DLD1 (cell line): ENCODE measurements at regions not wholly inside any gene's neighbourhood (a gene's known extent, or its start where the extent isn't known, plus 50 kb on each side); places are given as distances from the start of the nearest gene placed in this dataset.
"Not testable (repeated sequence)": the region's sequence is repeated elsewhere in the genome, so short reads cannot be mapped to it uniquely, and the experiment has no call there.

Source experiments
- in situ Hi-C: cut with HindIII; loops from 2 replicates; pipeline ENCODE4 v1.10.0; 2017; ENCODE audit warnings: low sequenced_read_pairs

DNA sequence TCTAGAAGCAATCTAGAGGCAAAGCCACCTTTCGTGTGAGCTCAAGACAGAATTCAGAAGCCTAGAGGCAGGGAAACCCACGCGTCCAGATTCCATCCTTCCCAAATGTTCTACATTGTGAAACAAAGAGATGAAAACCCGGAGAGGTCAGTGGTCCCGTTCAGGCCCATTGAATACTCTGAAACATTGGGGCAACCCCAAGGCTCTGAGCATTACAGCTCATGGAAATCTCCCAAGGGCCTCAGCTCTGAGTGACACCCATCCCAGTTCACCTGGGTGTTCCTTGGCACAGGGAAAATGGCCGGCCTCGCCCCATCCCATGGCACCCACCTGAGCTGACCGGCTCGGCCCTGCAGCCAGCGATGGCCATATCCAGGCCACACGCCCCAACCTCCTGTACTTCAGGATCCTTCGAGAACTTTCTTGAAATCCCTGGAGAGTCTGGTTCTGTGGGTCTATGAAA is 128.6 kb upstream of the FGF3 start:
- in situ Hi-C loops, result no loop called here

DNA sequence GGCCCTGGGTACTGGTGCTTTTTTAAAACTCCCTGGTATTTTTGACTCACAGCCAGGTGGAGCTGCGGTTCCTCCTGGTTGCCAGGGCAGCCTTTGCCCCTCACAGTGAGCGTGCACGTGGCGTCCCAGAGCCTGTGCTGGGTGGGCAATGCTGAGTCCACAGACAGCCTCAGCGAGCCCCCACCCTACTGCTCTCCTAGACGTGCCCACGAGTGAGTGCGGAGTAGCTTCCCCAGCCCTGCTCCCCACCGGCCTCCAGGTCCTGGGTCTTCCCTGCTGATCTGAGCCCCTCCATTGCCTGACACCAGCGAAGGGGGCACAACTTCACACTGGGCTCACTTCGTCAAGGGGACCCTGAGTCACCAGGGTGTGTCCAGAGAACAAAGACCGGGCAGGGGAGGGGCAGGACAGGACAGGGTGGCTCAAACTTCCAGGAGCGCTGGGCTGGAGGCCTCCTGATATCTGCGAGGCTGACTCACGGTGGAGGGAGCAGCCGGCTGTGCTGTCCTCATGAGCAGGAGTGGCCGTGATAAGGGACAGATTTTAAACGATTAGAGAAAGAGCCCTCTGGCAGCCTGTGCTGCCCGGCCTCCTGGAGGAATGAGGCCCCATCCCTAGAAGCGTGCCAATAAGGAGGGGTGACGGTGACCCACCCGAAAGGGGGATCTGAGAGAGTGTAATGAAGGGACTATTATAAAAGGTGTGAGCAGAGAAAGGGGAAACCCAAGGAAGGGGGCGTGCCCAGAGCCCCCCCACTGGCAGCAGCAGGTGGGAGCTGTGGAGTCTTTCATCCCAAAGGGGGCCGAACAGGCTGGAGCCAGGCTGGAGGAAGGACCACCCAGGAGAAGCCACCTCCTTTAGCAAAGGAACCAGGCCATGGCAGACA is 129.3 kb upstream of the FGF3 start:
- in situ Hi-C loops, result no loop called here

DNA sequence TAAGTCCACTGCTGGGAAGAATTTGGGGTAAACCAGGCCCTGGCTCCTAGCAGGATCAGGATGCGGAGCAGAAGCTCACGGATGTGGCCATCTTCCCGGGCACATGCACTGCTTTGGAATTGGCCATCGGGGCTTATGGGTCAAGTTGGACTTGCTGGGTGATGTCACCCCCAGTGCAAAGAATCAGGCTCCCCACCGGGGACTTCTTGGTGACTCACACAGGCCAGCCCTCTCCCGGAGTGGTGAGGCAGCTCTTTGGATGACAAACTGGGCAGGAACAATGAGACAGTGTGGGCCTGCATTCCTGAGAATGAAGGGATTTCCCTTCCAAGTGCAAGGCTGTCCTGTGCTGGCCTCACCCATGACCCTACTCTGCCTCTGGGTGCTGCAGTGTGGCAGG is 128.8 kb upstream of the ANO1 start:
- in situ Hi-C loops, result no loop called here

DNA sequence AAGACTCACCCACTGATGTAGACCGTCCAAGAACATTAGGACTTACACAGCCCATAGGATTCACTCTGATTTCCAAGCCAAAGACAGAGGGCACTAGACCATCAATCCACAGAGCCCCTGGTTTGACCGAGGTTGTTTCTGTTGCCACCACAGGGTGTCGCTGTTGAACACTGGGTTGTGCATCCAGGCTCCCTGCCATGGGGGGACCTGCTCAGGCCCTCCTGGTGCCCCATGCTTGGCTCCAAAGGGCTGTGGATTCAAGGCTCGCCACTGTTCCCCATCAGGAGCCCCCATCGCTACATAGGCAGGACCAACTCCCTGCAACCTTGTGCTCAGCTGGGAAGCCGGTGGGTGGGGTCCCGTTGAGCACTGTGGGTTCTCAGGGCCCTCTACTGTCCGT is 128.0 kb upstream of the ANO1 start:
- in situ Hi-C loops, result no loop called here

- in situ Hi-C loops, result no loop called here
Measured at GRCh38 chr11:69950621-69951020, 127.5 kb upstream of the ANO1 start.

- in situ Hi-C loops, result no loop called here
Measured at GRCh38 chr11:69951821-69952220, 126.3 kb upstream of the ANO1 start.

GRCh38 chr11:69952229-69952975 is 125.7 kb upstream of the ANO1 start:
- in situ Hi-C loops, result not testable (repeated sequence)

- in situ Hi-C loops, result no loop called here
Measured at GRCh38 chr11:69953356-69953755, 124.8 kb upstream of the ANO1 start.

- in situ Hi-C loops, result no loop called here
Measured at GRCh38 chr11:69954756-69955155, 123.4 kb upstream of the ANO1 start.

DNA sequence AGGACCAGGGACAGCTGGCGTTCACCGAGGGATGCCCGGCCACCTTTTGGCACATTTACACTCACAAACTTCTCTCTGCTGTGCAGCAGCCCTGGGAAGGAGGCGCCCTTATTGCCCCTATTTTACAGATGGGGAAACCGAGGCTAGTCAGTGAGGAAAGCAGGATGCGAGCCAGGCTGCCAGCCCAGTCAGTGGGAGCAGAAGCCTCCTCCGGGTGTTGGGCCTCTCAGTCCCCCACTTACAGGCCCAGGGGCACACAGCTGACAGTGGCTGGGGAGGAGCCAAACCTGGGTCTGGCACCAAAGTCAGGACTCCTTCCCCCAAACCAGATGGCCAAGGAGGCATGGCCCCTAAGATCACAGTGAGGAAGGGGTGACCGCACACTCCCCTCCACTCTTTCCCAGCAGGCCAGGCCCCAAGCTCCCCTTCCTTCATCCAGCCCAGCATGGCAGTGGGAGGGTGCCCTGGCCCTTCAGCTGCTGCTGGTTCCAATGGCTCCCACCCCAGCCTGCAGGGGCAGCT is 121.4 kb upstream of the ANO1 start:
- in situ Hi-C loops, result no loop called here

DNA sequence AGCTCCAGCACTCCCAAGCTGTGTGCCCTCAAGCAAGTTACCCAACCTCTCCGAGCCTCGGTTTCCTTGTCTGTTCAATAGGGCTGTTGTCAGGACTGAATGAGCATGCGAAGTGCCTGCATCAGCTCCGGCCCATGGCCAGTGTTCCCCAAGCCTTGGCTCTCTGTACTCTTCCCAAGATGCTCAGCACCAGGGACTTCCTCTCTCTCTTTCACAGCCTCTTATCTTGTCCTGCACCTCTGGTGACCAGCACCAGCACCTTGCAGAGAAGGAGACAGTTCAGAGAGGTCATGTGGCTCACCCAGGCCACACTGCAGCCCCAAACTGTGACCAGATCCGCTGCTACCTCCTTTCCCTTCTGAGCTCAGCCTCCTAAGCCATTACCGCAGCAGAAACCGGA is 120.3 kb upstream of the ANO1 start:
- in situ Hi-C loops, result no loop called here

GRCh38 chr11:69958308-69958707 is 119.8 kb upstream of the ANO1 start:
- in situ Hi-C loops, result no loop called here

- in situ Hi-C loops, result no loop called here
Measured at GRCh38 chr11:69959461-69959860, 118.7 kb upstream of the ANO1 start.

DNA sequence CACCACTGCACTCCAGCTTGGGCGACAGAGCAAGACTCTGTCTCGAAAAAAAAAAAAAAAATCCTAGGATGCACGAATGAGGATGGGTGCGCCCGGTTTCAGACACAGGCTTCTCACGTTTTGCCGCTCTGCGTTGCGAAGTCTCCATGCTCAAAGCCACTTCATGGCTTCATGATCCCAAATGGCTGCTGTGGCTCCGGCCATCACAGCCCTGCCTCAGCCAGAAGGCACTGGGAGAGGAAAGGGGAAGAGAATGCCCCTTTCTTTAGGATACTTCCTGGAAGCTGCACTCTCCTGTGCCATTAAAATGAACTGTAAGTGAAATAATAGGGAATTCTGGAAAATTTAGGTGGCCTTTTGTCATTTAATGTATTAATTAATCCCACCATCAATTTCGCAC is 116.4 kb upstream of the ANO1 start:
- in situ Hi-C loops, result no loop called here

GRCh38 chr11:69962152-69962551 is 116.0 kb upstream of the ANO1 start:
- in situ Hi-C loops, result no loop called here

DNA sequence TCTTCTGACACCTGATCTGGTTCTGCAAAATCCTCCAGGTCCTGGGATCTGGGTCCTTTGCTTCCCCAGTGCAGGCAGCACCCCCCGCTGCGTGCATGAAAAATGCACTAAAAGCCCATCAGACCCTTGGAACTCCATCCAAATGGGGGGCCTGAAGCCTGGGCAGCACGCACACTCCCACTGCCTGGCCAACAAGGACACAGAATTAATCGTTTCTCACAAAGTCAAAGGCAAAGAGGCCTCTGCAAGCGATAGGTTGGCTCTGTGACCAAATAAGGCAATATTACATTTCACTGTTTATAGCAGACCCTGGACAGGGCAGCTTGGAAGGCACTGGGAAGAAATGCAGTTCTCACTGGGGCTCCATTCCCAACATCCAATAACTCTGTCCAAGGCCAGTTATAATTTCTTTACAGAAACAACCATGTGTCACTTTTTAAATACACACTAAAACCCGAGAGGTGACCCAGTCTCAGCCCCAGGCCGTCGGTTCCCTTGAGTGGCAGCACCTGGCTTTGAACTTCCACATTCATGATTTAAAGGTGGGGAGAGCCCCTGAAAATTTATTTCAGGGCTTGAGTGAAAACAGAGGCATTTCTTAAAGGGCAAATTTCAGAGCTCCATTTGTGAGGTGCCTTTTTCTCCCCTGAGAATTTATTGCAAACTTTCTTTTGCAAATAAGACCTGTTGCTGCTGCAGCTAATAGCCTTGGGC is 114.4 kb upstream of the ANO1 start:
- in situ Hi-C loops, result no loop called here

GRCh38 chr11:69964247-69964643 is 113.9 kb upstream of the ANO1 start:
- in situ Hi-C loops, result no loop called here

- in situ Hi-C loops, result no loop called here
Measured at GRCh38 chr11:69965821-69966582, 112.1 kb upstream of the ANO1 start.

GRCh38 chr11:69966583-69966835 is 111.6 kb upstream of the ANO1 start:
- in situ Hi-C loops, result no loop called here

DNA sequence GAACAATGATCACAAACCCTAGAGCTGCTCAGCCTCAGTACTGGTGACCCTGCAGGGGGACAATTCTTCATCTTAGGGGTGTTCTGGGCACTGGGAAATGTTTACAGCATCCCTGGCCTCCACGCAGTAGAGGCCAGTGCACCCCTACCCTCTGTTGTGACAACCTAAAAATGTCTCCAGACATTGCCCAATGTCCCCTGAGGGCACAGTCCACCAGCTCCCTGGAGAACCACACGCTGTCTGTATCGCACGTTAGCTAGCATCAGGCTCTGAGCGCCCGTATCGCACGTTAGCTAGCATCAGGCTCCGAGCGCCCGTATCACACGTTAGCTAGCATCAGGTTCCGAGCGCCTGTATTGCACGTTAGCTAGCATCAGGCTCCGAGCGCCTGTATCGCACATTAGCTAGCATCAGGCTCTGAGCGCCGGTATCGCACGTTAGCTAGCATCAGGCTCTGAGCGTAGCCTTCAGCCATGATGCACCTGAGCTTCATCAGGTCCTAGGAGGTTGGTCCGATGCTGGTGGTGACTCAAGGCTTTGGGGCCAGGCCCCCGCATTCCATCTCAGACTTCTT is 111.1 kb upstream of the ANO1 start:
- in situ Hi-C loops, result no loop called here
